ENCODE measurements at regions not wholly inside any gene's neighbourhood (a gene's known extent, or its start where the extent isn't known, plus 50 kb on each side); places are given as distances from the start of the nearest gene placed in this dataset.
"Not testable (repeated sequence)": the region's sequence is repeated elsewhere in the genome, so short reads cannot be mapped to it uniquely, and the experiment has no call there.

- no peak for DNase-seq
These were observed 170.8 kb upstream of the ZNF267 start for GRCh38 chr16:31702796-31703195.

DNA sequence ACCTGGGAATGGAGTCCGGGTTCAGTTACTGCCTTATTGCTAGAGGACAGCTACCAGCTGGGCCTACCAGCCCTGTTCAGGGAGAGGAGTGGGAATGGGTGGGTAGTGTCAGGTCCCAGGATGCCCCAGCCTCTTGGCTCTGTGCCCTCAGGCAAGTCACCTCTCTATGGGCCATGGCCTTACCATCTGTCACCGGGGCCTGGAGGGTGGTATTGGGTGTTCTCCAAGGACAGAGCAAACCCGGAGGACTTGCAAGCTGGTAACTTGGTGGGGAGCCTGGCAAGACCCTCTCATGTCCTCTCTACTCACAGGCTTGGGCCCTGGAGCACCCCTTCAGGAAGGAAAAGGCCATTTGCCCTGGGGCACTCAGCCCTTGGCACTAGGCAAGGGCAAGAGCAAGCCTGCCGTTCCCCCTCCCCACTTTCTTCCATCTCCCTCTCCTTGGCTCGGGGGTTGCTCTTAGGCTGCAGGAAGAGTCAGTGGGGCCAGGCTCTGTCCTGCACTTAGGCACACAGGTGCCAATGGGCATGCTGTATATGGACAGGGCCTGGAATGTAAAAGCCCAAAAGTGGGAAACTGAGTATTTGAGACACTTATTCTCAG, 170.0 kb upstream of the ZNF267 start:
- DNase-seq = no peak

DNA sequence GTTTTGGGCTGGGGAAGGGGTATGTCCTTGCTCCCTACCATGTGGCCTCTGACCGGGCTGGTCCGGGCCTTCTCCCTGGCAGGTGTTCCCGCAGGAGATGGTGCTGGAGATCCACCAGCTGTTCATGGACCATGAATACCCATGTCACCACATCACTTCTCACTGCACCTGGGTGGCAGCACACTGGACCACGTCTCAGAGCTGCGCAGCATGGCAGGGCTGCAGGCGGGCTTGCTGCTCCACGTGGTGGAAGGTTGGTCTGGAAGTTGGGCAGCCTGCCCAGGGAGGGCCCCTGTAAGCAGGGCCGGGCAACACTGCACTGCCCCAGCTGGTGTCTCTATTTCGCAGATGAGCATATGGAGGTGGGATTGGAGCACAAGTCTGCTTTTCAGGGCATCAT, 169.5 kb upstream of the ZNF267 start:
- DNase-seq = no peak

DNA sequence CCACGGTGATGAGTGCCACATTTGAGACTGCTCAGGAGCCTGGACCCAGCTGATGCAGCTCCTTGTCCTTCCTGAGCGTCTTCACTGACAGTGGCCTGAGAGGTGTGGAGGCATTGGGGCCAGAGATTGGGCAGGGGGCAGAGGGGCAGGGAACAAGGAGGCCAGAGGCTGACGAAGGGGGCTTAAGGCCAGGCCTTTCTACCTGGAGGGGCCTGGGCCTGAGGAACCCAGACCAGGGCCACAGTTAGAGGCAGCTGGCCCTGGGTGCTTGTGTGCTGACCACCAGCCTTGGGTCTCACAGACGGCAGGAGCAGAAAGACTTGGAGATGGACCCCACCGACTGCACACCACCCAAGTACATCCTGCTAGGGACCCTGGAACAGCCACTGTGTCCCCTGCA, 168.2 kb upstream of the ZNF267 start:
- no peak for DNase-seq

GRCh38 chr16:31706318-31706717, 167.3 kb upstream of the ZNF267 start:
- no peak for DNase-seq

- no peak for DNase-seq
These were observed 166.7 kb upstream of the ZNF267 start for GRCh38 chr16:31706925-31707324.

DNA sequence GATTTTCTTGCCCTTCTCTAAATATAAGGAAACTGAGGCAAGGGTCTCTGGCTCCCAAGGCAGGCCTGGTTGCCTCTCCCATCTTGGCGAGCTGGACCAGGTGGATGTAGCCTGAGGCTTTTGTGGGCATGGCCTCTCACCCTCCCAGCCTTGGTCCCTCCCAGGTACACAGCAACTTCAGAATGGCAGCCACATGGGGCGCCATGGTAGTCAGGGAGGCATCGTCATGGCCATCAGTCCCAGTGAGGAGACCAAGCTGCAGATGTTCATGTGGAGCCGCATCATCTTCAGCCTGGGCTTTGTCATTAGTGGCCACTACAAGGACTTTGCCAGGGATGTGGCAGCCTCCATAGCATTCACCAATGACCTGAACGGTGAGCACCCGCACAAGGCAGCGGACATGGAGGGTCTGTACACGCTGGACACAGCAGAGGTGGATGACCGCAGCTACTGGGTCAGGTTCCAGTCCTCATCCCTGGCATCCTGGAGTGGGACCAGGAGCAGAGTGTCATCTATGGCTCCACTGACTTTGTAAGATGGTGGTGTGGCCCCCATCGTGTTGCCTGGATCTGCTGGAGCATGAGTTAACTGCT, 165.8 kb upstream of the ZNF267 start:
- no peak for DNase-seq

DNA sequence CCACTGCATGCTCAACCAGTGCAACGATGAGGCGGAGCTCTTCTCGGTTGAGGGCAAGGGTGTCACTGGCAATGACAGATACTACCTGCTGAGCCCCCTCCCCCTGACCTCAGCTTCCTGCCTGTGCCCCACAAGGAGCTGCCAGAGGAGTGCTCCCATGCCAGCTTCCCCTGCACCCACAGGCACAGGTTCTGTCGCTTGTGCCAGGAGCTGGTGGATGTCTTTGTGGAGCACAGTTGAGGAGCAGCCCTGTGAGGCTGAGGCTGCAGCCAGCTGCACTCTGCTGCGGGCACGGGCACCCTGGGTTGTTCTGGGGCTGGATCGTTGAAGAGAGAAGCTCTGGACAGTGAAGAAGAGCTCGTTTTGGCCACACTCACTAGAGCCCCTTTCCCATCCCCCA, 165.3 kb upstream of the ZNF267 start:
- DNase-seq = no peak

DNA sequence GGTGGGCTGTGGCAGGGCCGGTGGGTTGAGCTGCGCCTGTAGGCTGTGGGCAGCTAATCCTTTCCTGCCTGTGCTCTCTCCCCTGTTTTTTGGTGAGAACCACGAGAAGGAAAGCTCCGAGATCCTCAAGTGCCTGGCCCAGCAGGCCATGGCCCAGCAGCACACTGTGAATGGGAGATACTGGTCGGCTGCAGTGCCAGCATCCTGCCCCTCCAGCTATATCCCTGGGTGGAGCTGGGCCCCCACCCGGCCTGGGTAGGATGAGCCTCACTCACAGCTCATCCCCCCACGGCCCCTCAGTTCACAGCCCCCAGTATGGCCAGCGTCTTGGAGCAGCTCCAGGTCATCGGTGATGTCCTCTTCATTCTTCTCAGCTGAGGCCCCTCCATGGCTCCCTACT, 164.4 kb upstream of the ZNF267 start:
- DNase-seq = no peak

GRCh38 chr16:31710134-31710533, 163.5 kb upstream of the ZNF267 start:
- DNase-seq = no peak

DNA sequence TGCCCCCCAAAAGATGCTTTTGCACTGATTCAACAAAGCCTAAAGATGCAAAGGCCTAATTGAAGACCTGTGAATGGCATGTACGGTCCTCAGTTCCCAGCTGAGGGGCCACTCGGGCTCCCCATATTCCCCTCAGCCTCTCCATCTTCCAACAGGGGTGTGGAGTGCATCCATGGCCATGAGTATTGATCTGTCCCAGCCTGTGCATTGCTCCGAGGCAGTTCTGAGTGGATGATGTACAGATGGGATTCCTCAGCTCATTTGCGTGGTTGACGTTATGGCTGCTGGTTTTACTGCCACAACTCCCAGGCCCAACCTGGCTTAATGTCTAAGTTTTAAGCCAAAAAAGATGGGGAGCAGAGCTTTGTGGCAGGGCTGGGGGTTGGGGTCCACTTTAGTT, 162.7 kb upstream of the ZNF267 start:
- DNase-seq = no peak

- no peak for DNase-seq
These were observed 162.2 kb upstream of the ZNF267 start for GRCh38 chr16:31711344-31711845.

GRCh38 chr16:31712064-31712540, 161.5 kb upstream of the ZNF267 start:
- DNase-seq = no peak

- DNase-seq = peak; percentile 91
These were observed 160.3 kb upstream of the ZNF267 start for GRCh38 chr16:31713071-31713944.

- no peak for DNase-seq
These were observed 159.4 kb upstream of the ZNF267 start for GRCh38 chr16:31713945-31714902.

- DNase-seq = no peak
These were observed 158.6 kb upstream of the ZNF267 start for GRCh38 chr16:31714903-31715504.

DNA sequence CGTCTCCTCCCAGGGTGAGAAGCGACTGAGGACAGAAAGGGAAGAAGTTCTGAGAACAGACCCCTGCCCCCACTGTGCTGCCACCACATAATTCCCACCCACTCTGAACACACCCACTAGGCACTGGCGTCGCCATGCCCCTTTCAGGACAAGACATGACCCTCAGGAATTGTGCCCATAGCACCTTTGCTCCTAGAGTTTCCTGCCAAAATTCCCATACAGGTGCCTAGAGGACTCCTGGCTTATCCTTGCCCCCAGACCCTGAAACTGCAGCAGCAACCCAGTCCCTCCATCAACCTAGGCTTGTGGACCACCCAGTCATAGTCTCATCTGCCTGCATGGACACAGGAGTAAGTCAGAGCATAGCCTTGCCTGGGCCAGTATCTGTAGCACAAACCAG, 157.7 kb upstream of the ZNF267 start:
- DNase-seq = no peak

DNA sequence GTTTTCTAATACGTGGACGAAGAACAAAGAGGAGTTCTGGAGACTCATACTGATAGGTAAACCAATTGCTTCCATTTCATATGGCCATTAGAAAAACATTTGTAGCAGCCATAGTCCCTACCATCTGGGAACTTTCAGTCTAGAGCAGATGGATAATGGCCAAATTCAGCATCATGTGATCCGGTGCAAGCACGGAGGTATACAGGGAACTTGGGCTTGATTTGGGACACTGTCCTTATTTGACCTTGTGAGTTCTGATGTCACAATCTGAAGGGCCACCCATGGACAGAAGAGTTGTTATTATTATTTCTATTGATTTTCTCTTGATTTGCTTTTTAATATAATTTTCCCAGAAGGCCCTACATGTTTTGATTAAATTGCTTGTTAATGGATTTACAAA, 154.6 kb upstream of the ZNF267 start:
- DNase-seq = no peak

DNA sequence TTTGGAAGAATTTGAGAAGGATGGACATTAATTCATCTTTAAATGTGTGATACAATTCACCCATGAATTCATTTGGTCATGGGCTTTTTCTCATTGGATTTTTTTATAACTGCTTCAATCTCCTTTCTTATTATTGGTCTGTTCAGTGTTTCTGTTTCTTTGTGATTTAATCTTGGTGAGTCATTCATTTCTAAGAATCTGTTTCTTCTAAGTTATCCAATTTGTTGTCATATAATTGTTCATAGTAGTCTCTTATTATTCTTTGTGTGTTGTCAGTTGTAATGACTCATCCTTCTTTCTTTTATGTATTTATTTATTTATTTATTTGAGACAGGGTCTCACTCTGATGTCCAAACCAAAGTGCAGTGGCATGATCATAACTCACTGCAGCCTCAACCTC, 146.1 kb upstream of the ZNF267 start:
- no peak for DNase-seq

GRCh38 chr16:31734265-31734664, 139.3 kb upstream of the ZNF267 start:
- DNase-seq = no peak

DNA sequence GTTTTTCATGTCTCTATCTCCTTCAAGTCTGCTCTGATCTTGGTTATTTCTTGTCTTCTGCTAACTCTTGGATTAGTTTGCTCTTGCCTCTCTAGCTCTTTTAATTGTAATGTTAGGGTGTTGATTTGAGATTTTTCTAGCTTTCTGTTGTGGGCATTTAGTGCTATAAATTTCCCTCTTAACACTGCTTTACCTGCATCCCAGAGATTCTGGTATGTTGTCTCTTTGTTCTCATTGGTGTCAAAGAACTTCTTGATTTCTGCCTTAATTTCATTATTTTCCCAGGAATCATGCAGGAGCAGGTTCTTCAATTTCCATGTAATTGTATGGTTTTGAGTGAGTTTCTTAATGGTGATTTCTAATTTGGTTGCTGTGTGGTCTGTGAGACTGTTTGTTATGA, 128.5 kb upstream of the ZNF267 start:
- DNase-seq = not testable (repeated sequence)

- no peak for DNase-seq
These were observed 127.7 kb upstream of the ZNF267 start for GRCh38 chr16:31745900-31746299.

Data from occipital lobe (tissue), 1 donor.